Stomach (tissue), 4 donors: ENCODE measurements at regions not wholly inside any gene's neighbourhood (a gene's known extent, or its start where the extent isn't known, plus 50 kb on each side); places are given as distances from the start of the nearest gene placed in this dataset.

Experiments
- CTCF ChIP-seq, 7 experiments: fragments of 450-650 bp in 4 of 7; fragments of 200-600 bp in 3 of 7; sonication (generic) in 3 of 7; IDR thresholded peaks; one replicate each; pipeline ENCODE4 v1.5.1; 2016 to 2019; ENCODE audit warnings: antibody characterized with exemption in 7 of 7, control low read depth in 2 of 7, mild to moderate bottlenecking in 1 of 7
- EP300 ChIP-seq: sonication (generic); formaldehyde crosslinking; IDR thresholded peaks from one replicate; pipeline ENCODE4 v1.6.1; 2017; ENCODE audit warnings: antibody characterized with exemption

GRCh38 chr4:126182336-126182735 lies 867.6 kb downstream of the FAT4 start:
- TF ChIP-seq EP300 (no peak), CTCF (IDR thresholded peaks at IDR 0.05) (no peak)
